ENCODE measurements at regions not wholly inside any gene's neighbourhood (a gene's known extent, or its start where the extent isn't known, plus 50 kb on each side); places are given as distances from the start of the nearest gene placed in this dataset.

DNA sequence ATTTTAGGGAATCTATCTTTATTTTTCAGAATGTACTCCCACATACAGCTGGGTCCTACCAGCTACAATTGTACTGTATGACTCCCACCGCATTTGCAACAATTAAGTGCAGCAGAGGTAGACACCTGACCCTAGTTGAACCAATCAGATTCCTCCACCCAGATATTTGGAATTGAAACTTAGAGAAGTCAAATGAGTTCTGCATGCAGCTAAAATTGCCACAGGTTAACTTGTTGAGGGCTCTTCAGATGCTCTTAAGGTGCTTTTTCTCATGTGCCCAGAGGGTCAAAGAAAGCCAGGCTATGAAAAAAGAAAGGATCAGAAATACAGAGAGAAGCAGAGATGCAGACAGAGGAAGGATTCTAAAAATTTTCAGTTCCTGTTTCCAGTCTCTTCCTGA lies 68.0 kb upstream of the TES start:
- TF ChIP-seq, protein P1, sequence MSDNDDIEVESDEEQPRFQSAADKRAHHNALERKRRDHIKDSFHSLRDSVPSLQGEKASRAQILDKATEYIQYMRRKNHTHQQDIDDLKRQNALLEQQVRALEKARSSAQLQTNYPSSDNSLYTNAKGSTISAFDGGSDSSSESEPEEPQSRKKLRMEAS (IDR thresholded peaks at IDR 0.05) = no peak
- TF ChIP-seq CTCF (IDR thresholded peaks at IDR 0.05) (no peak), ESRRA (IDR thresholded peaks at IDR 0.05; ENCODE audit: borderline replicate concordance, low read length) (no peak)
